Endothelial cell (in vitro differentiated cells): ENCODE measurements at regions not wholly inside any gene's neighbourhood (a gene's known extent, or its start where the extent isn't known, plus 50 kb on each side); places are given as distances from the start of the nearest gene placed in this dataset.

ENCODE experiments used
- DNase-seq: peaks from one replicate; pipeline ENCODE4 v3.0.0; 2021; ENCODE audit warnings: low spot score
- H3K27ac Mint-ChIP-seq: one replicate; pipeline ENCODE4 v1.8.0; 2021; ENCODE audit warnings: mixed read lengths, inconsistent platforms; ENCODE audit not compliant: unreplicated experiment
- H3K27me3 Mint-ChIP-seq: one replicate; pipeline ENCODE4 v1.8.0; 2021; ENCODE audit warnings: mild to moderate bottlenecking, moderate library complexity, mixed read lengths, inconsistent platforms; ENCODE audit not compliant: unreplicated experiment
- H3K36me3 Mint-ChIP-seq: one replicate; pipeline ENCODE4 v1.8.0; 2021; ENCODE audit warnings: mild to moderate bottlenecking, low read depth, mixed read lengths, inconsistent platforms; ENCODE audit not compliant: unreplicated experiment
- H3K4me1 Mint-ChIP-seq: one replicate; pipeline ENCODE4 v1.8.0; 2021; ENCODE audit warnings: mild to moderate bottlenecking, mixed read lengths, inconsistent platforms; ENCODE audit not compliant: unreplicated experiment
- H3K4me3 Mint-ChIP-seq: one replicate; pipeline ENCODE4 v1.8.0; 2021; ENCODE audit warnings: mild to moderate bottlenecking, mixed read lengths, inconsistent platforms; ENCODE audit not compliant: unreplicated experiment
- H3K9me3 Mint-ChIP-seq: one replicate; pipeline ENCODE4 v1.8.0; 2021; ENCODE audit warnings: mixed read lengths, inconsistent platforms; ENCODE audit not compliant: unreplicated experiment
- CTCF ChIP-seq: fragments of 200-600 bp; sonication (generic); IDR thresholded peaks from one replicate; pipeline ENCODE4 v1.5.0; 2021; ENCODE audit warnings: antibody characterized with exemption; ENCODE audit not compliant: unreplicated experiment

GRCh38 chr12:14059548-14059947, 78.1 kb upstream of the GRIN2B start:
- no peak for DNase-seq
- H3K36me3 Mint-ChIP-seq = no peaks in the 10 kb centered on the region
- no peak overlapping the region for H3K4me3 Mint-ChIP-seq
- TF ChIP-seq CTCF = no peak
- no peak overlapping the region for H3K27ac Mint-ChIP-seq
- no peaks in the 10 kb centered on the region for H3K9me3 Mint-ChIP-seq
- H3K4me1 Mint-ChIP-seq = no peaks in the 10 kb centered on the region
- H3K27me3 Mint-ChIP-seq = no peaks in the 10 kb centered on the region

GRCh38 chr12:14065616-14066015, 84.2 kb upstream of the GRIN2B start:
- Mint-ChIP-seq H3K36me3 (no peaks in the 10 kb centered on the region), H3K27me3 (no peaks in the 10 kb centered on the region), H3K4me3 (no peak overlapping the region), H3K4me1 (no peaks in the 10 kb centered on the region), H3K9me3 (no peaks in the 10 kb centered on the region), H3K27ac (no peak overlapping the region)
- no peak for DNase-seq
- TF ChIP-seq CTCF = no peak

GRCh38 chr12:14066021-14066420, 84.6 kb upstream of the GRIN2B start:
- Mint-ChIP-seq H3K36me3 (no peaks in the 10 kb centered on the region), H3K9me3 (no peaks in the 10 kb centered on the region), H3K27me3 (no peaks in the 10 kb centered on the region), H3K27ac (no peak overlapping the region), H3K4me3 (no peak overlapping the region), H3K4me1 (no peaks in the 10 kb centered on the region)
- DNase-seq = no peak
- no peak for TF ChIP-seq CTCF

- no peak for TF ChIP-seq CTCF
- Mint-ChIP-seq H3K27me3 (no peaks in the 10 kb centered on the region), H3K4me3 (no peak overlapping the region), H3K27ac (no peak overlapping the region), H3K4me1 (no peaks in the 10 kb centered on the region), H3K36me3 (no peaks in the 10 kb centered on the region), H3K9me3 (no peaks in the 10 kb centered on the region)
- no peak for DNase-seq
Measured at GRCh38 chr12:14068961-14069360, 87.6 kb upstream of the GRIN2B start.

- Mint-ChIP-seq H3K36me3 (no peaks in the 10 kb centered on the region), H3K27me3 (no peaks in the 10 kb centered on the region), H3K4me1 (no peaks in the 10 kb centered on the region)
Measured at GRCh38 chr12:14071833-14072232, 90.4 kb upstream of the GRIN2B start.

More at GRCh38 chr12:14071833-14072232, 90.4 kb upstream of the GRIN2B start:
- Mint-ChIP-seq H3K9me3 (no peaks in the 10 kb centered on the region), H3K27ac (no peak overlapping the region), H3K4me3 (no peak overlapping the region)
- DNase-seq = no peak
- no peak for TF ChIP-seq CTCF
